NB4 (cell line): ENCODE measurements at regions not wholly inside any gene's neighbourhood (a gene's known extent, or its start where the extent isn't known, plus 50 kb on each side); places are given as distances from the start of the nearest gene placed in this dataset.

Source experiments
- DNase-seq: peaks from one replicate; pipeline ENCODE4 v3.0.0; 2010; ENCODE audit warnings: low read depth
- H3K4me3 ChIP-seq: one replicate; pipeline ENCODE4 v1.5.1; 2011; ENCODE audit warnings: mild to moderate bottlenecking, low read depth, low read length, moderate library complexity
- CTCF ChIP-seq: IDR thresholded peaks from one replicate; pipeline ENCODE4 v1.5.1; 2012; ENCODE audit warnings: low read depth, low read length
- MYC ChIP-seq: IDR thresholded peaks from 2 replicates; pipeline ENCODE4 v1.6.1; 2011; ENCODE audit warnings: low read depth, low read length
- POLR2A ChIP-seq: IDR thresholded peaks from 2 replicates; pipeline ENCODE4 v1.6.1; 2011; ENCODE audit warnings: mild to moderate bottlenecking; ENCODE audit not compliant: insufficient read length; ENCODE audit errors: extremely low read depth
- TF ChIP-seq, protein P1 (sequence below): IDR thresholded peaks from 2 replicates; pipeline ENCODE4 v1.6.1; 2011; ENCODE audit warnings: low read depth, low read length

DNA sequence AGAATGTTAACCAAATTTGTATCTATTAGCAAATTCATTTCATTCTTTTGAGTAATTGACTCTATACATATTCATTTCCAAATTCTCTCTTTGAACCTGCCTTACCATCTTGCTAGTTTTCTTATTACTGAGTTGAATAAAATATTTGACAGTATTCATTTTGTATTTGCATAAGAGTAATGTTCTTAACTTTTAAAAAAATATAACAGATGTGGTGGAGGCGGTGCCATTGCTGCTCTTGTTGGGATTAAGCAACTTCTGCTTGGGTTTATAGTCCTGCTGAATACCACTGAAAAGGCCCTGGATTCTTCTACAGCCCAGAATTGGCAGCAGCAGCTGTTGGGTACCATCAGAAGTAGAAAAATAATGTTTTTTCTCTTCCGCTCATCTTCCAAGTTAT is 148.9 kb upstream of the PEX5L start:
- TF ChIP-seq, protein P1, sequence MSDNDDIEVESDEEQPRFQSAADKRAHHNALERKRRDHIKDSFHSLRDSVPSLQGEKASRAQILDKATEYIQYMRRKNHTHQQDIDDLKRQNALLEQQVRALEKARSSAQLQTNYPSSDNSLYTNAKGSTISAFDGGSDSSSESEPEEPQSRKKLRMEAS: no peak
- TF ChIP-seq POLR2A: no peak
- no peak for DNase-seq
- no peak overlapping the region for H3K4me3 ChIP-seq

DNA sequence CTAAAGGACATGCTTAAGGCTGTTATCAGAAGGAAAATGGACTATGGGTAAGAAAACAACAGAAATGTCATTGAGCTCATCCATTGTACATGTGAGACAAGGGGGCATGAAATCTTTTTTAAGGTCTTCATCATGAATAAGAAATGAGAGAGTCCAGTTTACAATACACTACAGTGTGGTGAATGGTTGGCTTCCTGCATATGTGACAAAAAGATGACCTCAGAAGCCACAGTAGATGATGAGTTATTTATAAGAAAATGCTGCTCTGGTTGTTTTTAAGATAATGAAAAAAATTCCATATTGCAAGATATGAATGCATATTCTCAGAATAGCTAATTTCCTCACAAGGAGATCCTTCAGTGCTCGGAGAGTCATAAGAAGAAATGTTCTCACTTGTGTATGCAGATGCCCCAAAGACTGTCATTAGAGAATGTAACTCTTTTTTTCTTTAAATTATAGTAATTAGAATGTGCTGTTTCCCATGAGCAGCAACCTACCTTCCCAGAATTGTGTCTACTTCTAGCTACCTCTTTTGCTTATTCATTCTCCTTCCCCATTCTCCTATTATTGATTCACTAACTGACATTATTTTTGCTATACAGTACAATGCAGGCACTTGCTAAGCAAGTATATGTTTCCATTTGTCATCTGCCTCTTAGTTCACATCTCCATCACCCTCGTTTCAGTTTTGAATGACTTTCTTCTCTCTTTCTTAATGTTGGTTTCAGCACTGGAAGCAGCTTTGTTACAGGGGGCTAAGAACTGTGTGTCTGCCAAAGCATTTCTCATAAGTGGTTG is 152.0 kb upstream of the PEX5L start:
- H3K4me3 ChIP-seq: no peak overlapping the region
- TF ChIP-seq, protein P1: no peak
- no peak for TF ChIP-seq MYC
- TF ChIP-seq CTCF: no peak
- TF ChIP-seq POLR2A: no peak
- no peak for DNase-seq

GRCh38 chr3:180189310-180189648 is 152.5 kb upstream of the PEX5L start:
- no peak for DNase-seq
- TF ChIP-seq MYC: no peak
- no peak for TF ChIP-seq CTCF
- TF ChIP-seq POLR2A: no peak
- TF ChIP-seq, protein P1: no peak
- H3K4me3 ChIP-seq: no peak overlapping the region

DNA sequence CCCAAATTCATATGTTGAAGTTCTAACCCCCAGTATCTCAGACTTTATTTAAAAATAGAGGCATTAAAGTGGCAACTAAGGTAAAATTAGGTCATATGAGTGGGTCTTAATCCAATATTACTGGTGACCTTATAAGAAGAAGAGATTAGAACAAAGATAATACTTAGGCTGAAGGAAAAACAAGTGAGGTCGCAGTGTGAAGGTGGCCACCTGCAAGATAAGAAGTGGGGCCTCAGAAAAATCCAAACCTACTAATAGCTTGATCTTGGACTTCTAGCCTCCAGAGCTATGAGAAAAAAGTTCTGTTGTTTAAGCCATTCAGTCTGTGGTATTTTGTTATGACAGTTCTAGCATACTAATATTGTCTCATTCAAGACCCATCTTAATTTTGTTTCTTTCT is 159.9 kb upstream of the PEX5L start:
- no peak overlapping the region for H3K4me3 ChIP-seq
- TF ChIP-seq CTCF (no peak), MYC (no peak), POLR2A (no peak)
- TF ChIP-seq, protein P1: no peak
- no peak for DNase-seq

GRCh38 chr3:180199417-180199995 is 162.8 kb upstream of the PEX5L start:
- no peak for DNase-seq
- no peak overlapping the region for H3K4me3 ChIP-seq
- TF ChIP-seq, protein P1: no peak
- no peak for TF ChIP-seq MYC

DNA sequence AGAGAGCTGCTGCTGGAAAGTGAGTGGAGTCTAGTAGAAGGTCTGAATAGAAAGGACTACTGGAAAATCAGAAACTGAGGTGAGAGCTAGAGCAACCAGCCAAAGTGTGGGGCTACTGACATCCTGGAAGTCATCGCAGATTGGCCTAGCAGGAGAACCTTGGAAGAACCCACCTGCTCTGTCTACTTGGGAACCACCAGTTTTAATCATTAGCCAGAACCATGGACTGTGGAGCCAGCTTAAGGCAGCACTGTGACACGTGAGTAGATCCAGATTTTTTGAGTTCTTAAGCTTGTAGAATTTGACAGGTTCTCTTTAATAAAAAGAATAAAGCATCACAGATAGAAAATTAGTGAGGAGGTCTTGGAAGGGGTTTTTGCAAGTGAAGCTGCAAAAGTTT is 179.1 kb upstream of the PEX5L start:
- no peak for DNase-seq
- no peak overlapping the region for H3K4me3 ChIP-seq
- TF ChIP-seq MYC: no peak
- TF ChIP-seq, protein P1: no peak
- TF ChIP-seq POLR2A: no peak
- TF ChIP-seq CTCF: no peak

- no peak for TF ChIP-seq MYC
- TF ChIP-seq POLR2A: no peak
- TF ChIP-seq, protein P1: no peak
- TF ChIP-seq CTCF: no peak
- H3K4me3 ChIP-seq: no peak overlapping the region
- no peak for DNase-seq
Measured at GRCh38 chr3:180223268-180223667, 186.5 kb upstream of the PEX5L start.
